Parathyroid adenoma (tissue), 2 donors: ENCODE measurements at regions not wholly inside any gene's neighbourhood (a gene's known extent, or its start where the extent isn't known, plus 50 kb on each side); places are given as distances from the start of the nearest gene placed in this dataset.

Experiments
- H2AFZ ChIP-seq: fragments of 300-600 bp; sonication (generic); one replicate; pipeline ENCODE4 v1.7.0; 2017; ENCODE audit warnings: antibody characterized with exemption, mild to moderate bottlenecking
- H3K27ac ChIP-seq: fragments of 300-600 bp; sonication (generic); one replicate; pipeline ENCODE4 v1.7.0; 2017
- H3K27me3 ChIP-seq: fragments of 300-600 bp; sonication (generic); one replicate; pipeline ENCODE4 v1.7.0; 2017; ENCODE audit warnings: low read length; ENCODE audit not compliant: control insufficient read depth, insufficient read depth
- H3K36me3 ChIP-seq: fragments of 300-600 bp; sonication (generic); one replicate; pipeline ENCODE4 v1.7.0; 2017; ENCODE audit warnings: low read length; ENCODE audit not compliant: control insufficient read depth, insufficient read depth
- H3K4me1 ChIP-seq: fragments of 300-600 bp; sonication (generic); one replicate; pipeline ENCODE4 v1.7.0; 2017; ENCODE audit warnings: control low read depth
- H3K4me2 ChIP-seq: fragments of 300-600 bp; sonication (generic); one replicate; pipeline ENCODE4 v1.7.0; 2017; ENCODE audit warnings: low read length
- H3K4me3 ChIP-seq: fragments of 300-600 bp; sonication (generic); one replicate; pipeline ENCODE4 v1.7.0; 2017; ENCODE audit warnings: low read depth, low read length
- H3K79me2 ChIP-seq: fragments of 300-600 bp; sonication (generic); one replicate; pipeline ENCODE4 v1.7.0; 2017; ENCODE audit warnings: control low read depth
- H3K9ac ChIP-seq: fragments of 300-600 bp; sonication (generic); one replicate; pipeline ENCODE4 v1.7.0; 2017; ENCODE audit warnings: mild to moderate bottlenecking
- H3K9me3 ChIP-seq: fragments of 300-600 bp; sonication (generic); one replicate; pipeline ENCODE4 v1.7.0; 2017; ENCODE audit warnings: low read length; ENCODE audit not compliant: control insufficient read depth
- TF ChIP-seq, protein P1 (sequence below): fragments of 300-600 bp; sonication (generic); IDR thresholded peaks from one replicate; pipeline ENCODE4 v1.7.0; 2017; ENCODE audit warnings: antibody characterized with exemption, mild to moderate bottlenecking
- donor health status: primary hyperparathyroidism.

DNA sequence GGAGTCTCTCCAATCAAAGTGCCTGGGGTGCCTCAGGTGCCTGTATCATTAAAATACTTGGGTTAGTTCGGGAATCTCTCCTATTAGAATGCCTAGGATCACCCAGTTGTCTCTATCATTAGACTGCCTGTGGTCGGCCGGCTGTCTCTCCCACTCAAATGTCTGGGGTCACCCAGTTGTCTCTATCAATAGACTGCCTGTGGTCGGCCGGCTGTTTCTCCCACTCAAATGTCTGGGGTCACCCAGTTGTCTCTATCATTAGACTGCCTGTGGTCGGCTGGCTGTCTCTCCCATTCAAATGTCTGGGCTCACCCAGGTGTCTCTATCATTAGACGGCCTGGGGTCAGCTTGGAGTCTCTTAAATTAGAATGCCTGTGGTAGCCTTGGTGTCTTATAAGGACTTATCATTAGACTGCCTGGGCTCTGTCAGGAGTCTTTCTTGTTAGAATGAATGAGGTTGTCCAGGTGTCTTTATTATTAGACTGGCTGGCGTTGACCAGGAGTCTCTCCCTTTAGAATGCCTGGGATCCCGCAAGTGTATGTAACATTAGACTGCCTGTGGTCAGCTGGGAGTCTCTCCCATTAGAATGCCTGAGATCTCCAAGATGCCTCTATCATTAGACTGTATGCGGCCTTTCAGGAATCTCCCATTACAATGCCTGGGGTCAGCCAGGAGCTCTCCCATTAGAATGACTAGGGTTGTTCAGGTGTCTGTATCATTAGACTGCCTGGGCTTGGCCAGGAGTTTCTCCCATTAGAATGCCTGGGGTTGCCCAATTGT, 1555.5 kb downstream of the UQCRFS1 start:
- Histone ChIP-seq H3K4me3 (no peak overlapping the region), H3K9ac (no peak overlapping the region), H3K9me3 (no peaks in the 10 kb centered on the region), H3K27ac (no peak overlapping the region), H3K4me1 (no peaks in the 10 kb centered on the region), H3K4me2 (no peak overlapping the region), H2AFZ (no peak overlapping the region), H3K36me3 (no peaks in the 10 kb centered on the region), H3K79me2 (no peaks in the 10 kb centered on the region), H3K27me3 (no peaks in the 10 kb centered on the region)
- TF ChIP-seq, protein P1, sequence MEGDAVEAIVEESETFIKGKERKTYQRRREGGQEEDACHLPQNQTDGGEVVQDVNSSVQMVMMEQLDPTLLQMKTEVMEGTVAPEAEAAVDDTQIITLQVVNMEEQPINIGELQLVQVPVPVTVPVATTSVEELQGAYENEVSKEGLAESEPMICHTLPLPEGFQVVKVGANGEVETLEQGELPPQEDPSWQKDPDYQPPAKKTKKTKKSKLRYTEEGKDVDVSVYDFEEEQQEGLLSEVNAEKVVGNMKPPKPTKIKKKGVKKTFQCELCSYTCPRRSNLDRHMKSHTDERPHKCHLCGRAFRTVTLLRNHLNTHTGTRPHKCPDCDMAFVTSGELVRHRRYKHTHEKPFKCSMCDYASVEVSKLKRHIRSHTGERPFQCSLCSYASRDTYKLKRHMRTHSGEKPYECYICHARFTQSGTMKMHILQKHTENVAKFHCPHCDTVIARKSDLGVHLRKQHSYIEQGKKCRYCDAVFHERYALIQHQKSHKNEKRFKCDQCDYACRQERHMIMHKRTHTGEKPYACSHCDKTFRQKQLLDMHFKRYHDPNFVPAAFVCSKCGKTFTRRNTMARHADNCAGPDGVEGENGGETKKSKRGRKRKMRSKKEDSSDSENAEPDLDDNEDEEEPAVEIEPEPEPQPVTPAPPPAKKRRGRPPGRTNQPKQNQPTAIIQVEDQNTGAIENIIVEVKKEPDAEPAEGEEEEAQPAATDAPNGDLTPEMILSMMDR, result no peak

DNA sequence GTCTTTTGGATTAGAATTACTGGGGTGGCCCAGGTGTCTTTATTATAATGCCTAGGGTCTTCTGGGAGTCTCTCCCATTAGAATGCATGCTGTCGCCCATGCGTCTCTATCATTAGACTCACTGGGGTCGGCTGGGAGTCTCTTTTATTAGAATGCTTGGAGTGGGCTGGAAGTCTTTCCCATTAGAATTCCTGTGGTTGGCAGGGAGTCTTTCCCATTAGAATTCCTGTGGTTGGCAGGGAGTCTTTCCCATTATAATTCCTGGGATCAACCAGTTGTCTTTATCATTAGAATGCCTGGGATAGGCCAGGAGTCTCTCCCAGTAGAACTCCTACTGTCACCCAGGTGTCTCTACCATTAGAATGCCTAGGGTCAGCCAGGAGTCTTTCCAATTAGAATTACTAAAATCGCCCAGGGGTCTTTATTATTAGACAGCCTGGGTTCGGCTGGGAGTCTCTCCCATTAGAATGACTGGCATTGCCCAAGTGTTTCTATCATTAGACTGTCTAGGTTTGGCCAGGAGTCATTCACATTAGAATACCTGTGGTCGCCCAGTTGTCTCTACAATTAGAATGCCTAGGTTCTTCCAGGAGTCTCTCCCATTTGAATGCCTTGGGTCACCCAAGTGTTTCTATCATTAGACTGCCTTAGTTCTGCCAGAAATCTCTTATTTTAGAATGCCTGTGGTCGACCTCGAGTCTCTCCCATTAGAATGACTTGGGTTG, 1558.5 kb downstream of the UQCRFS1 start:
- Histone ChIP-seq H3K79me2 (no peaks in the 10 kb centered on the region), H3K36me3 (no peaks in the 10 kb centered on the region), H3K4me1 (no peaks in the 10 kb centered on the region), H2AFZ (no peak overlapping the region), H3K4me2 (no peak overlapping the region), H3K27me3 (no peaks in the 10 kb centered on the region), H3K9me3 (no peaks in the 10 kb centered on the region), H3K9ac (no peak overlapping the region), H3K27ac (no peak overlapping the region), H3K4me3 (no peak overlapping the region)
- TF ChIP-seq, protein P1, result no peak

DNA sequence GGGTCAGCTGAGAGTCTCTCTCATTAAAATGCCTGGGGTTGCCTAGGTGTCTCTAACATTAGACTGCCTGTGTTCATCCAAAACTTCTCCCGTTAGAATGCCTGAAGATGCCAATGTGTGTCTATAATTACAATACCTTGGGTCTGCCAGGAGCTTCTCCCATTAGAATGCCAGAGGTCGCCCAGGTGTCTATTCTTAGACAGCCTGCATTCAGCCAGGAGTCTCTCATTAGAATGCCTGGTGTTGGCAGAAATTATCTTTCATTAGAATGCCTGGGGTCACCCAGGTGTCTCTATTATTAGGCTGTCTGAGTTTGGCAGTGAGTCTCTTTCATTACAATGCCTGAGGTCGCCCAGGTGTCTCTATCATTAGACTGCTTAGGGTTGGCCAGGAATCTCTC, 1560.2 kb downstream of the UQCRFS1 start:
- Histone ChIP-seq H3K4me3 (no peak overlapping the region), H2AFZ (no peak overlapping the region), H3K27me3 (no peaks in the 10 kb centered on the region), H3K36me3 (no peaks in the 10 kb centered on the region), H3K27ac (no peak overlapping the region), H3K79me2 (no peaks in the 10 kb centered on the region), H3K4me2 (no peak overlapping the region), H3K9me3 (no peaks in the 10 kb centered on the region), H3K4me1 (no peaks in the 10 kb centered on the region), H3K9ac (no peak overlapping the region)
- TF ChIP-seq, protein P1, result no peak

DNA sequence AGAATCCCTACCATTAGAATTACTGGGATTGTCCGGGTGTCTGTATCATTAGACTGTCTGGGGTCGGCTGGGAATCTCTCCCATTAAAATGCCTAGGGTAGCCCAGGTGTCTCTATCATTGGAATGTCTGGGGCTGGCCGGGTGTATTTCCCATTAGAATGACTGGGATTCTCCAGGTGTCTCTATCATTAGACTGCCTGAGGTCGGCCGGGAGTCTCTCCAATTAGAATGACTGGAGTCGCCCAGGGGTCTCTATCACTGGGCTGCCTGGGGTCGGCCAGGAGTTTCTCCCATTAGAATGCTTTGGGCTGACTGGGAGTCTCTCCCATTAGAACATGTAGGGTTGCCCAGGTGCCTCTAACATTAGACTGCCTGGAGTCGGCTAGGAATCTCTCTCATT, 1560.7 kb downstream of the UQCRFS1 start:
- Histone ChIP-seq H3K27me3 (no peaks in the 10 kb centered on the region), H2AFZ (no peak overlapping the region), H3K4me2 (no peak overlapping the region), H3K4me3 (no peak overlapping the region), H3K79me2 (no peaks in the 10 kb centered on the region), H3K9me3 (no peaks in the 10 kb centered on the region), H3K4me1 (no peaks in the 10 kb centered on the region), H3K36me3 (no peaks in the 10 kb centered on the region), H3K27ac (no peak overlapping the region), H3K9ac (no peak overlapping the region)
- TF ChIP-seq, protein P1, result no peak
